GM12878 (cell line): ENCODE measurements at regions not wholly inside any gene's neighbourhood (a gene's known extent, or its start where the extent isn't known, plus 50 kb on each side); places are given as distances from the start of the nearest gene placed in this dataset.

ENCODE experiments used
- ATAC-seq: fragments of 200-7000 bp; cut with Tn5 transposase; 3 replicates; pipeline ENCODE4 v1.9.1; 2020; ENCODE audit warnings: mild to moderate bottlenecking, moderate library complexity
- BruUV-seq: library from RNA; stranded (reverse); fragments of 400-500 nt; replicated peaks from 2 replicates; lab custom pipeline; 2021; lab: Mats Ljungman, UMichigan
- CTCF ChIA-PET: fragments of 300-600 bp; sonication (Branson Sonifier 250); formaldehyde crosslinking; extraction: SDS; loops from one replicate; lab custom pipeline; 2021; ENCODE audit warnings: inconsistent platforms; lab: Yijun Ruan, JAX
- POLR2A ChIA-PET: fragments of 350-600 bp; formaldehyde crosslinking; extraction: SDS; loops from one replicate; lab custom pipeline; 2021; ENCODE audit warnings: inconsistent platforms; lab: Charles Lee
- RAD21 ChIA-PET: fragments of 300-600 bp; sonication (Branson Sonifier 250); formaldehyde crosslinking; loops from one replicate; lab custom pipeline; 2023; ENCODE audit warnings: antibody characterized with exemption; ENCODE audit not compliant: unreplicated experiment; lab: Charles Lee
- SMC1A ChIA-PET: fragments of 300-600 bp; sonication (Branson Sonifier 250); formaldehyde crosslinking; loops from one replicate; lab custom pipeline; 2023; ENCODE audit not compliant: unreplicated experiment, uncharacterized antibody; lab: Charles Lee
- DNase-seq: peaks from one replicate; pipeline ENCODE4 v3.0.0-alpha.2; 2011; ENCODE audit warnings: low read depth, low spot score
- FAIRE-seq: peaks from 3 replicates; lab custom pipeline; 2011; peaks lifted over from hg19 to GRCh38; lab: Jason Lieb, UNC
- H2AFZ ChIP-seq: 2 replicates; pipeline ENCODE4 v1.6.0; 2011; ENCODE audit warnings: low read depth, low read length, control low read depth; ENCODE audit not compliant: control insufficient read depth
- H3K27ac ChIP-seq: 2 replicates; pipeline ENCODE4 v1.5.1; 2011; ENCODE audit warnings: control low read depth; ENCODE audit not compliant: control insufficient read depth, insufficient read depth
- H3K27me3 ChIP-seq, 2 experiments: replicated peaks in 1 of 2; 2 replicates each; pipeline versions ENCODE4 v1.6.0 to v1.6.1; 2011; ENCODE audit warnings: low read length in 1 of 2; ENCODE audit not compliant: control insufficient read depth in 2 of 2, insufficient read depth in 2 of 2
- H3K36me3 ChIP-seq, 2 experiments: 2 replicates each; pipeline ENCODE4 v1.5.1; 2011; ENCODE audit warnings: low read length in 1 of 2; ENCODE audit not compliant: control insufficient read depth in 2 of 2, insufficient read depth in 2 of 2
- H3K4me1 ChIP-seq: 2 replicates; pipeline ENCODE4 v1.6.1; 2011; ENCODE audit warnings: mild to moderate bottlenecking, low read length, moderate library complexity, mixed read lengths; ENCODE audit not compliant: control insufficient read depth, insufficient read depth
- H3K4me2 ChIP-seq: 2 replicates; pipeline ENCODE4 v1.6.0; 2011; ENCODE audit warnings: control low read depth; ENCODE audit not compliant: control insufficient read depth, insufficient read depth
- H3K4me3 ChIP-seq: fragments of 200-600 bp; sonication (generic); 2 replicates; pipeline ENCODE4 v1.5.1; 2016
- H3K79me2 ChIP-seq: 2 replicates; pipeline ENCODE4 v1.6.0; 2011; ENCODE audit warnings: low read length; ENCODE audit not compliant: control insufficient read depth, insufficient read depth
- H3K9ac ChIP-seq: 2 replicates; pipeline ENCODE4 v1.8.0; 2011; ENCODE audit warnings: low read length, control low read depth, mixed read lengths; ENCODE audit not compliant: control insufficient read depth, insufficient read depth
- H3K9me3 ChIP-seq: replicated peaks from 3 replicates; pipeline ENCODE4 v1.5.1; 2011; ENCODE audit warnings: mild to moderate bottlenecking, low read length; ENCODE audit not compliant: control insufficient read depth, insufficient read depth
- H4K20me1 ChIP-seq: 2 replicates; pipeline ENCODE4 v1.6.0; 2011; ENCODE audit not compliant: control insufficient read depth, insufficient read depth
- ASH2L ChIP-seq: fragments of 300-600, 200-600 bp; sonication (generic); IDR thresholded peaks from 2 replicates; pipeline ENCODE4 v1.6.1; 2017; ENCODE audit warnings: low read depth, mild to moderate bottlenecking, borderline replicate concordance
- CBX5 ChIP-seq: sonication (generic); IDR thresholded peaks from 2 replicates; pipeline ENCODE4 v1.6.1; 2016; ENCODE audit warnings: low read depth, moderate library complexity, mild to moderate bottlenecking, inconsistent platforms
- CEBPZ ChIP-seq: fragments of 150-350 bp; IDR thresholded peaks from 2 replicates; pipeline ENCODE4 v1.6.1; 2016; ENCODE audit warnings: low read depth, low read length
- CHD4 ChIP-seq: fragments of 200-600 bp; sonication (generic); IDR thresholded peaks from 2 replicates; pipeline ENCODE4 v1.6.1; 2016; ENCODE audit warnings: mild to moderate bottlenecking
- DPF2 ChIP-seq: fragments of 450-650 bp; IDR thresholded peaks from 2 replicates; pipeline ENCODE4 v1.6.1; 2017; ENCODE audit warnings: mild to moderate bottlenecking
- EGR1 ChIP-seq, 2 experiments: IDR thresholded peaks; 1 replicate in 1 of 2; 2 replicates in 1 of 2; pipeline ENCODE4 v1.6.1; 2011 to 2012; ENCODE audit warnings: low read depth in 2 of 2, low read length in 2 of 2, borderline replicate concordance in 1 of 2, mild to moderate bottlenecking in 1 of 2, moderate library complexity in 1 of 2
- EZH2 ChIP-seq: IDR thresholded peaks from 2 replicates; pipeline ENCODE4 v1.6.1; 2012; ENCODE audit warnings: low read depth, mild to moderate bottlenecking, control low read depth, inconsistent platforms, low read length, borderline replicate concordance; ENCODE audit not compliant: control insufficient read depth
- FOS ChIP-seq: IDR thresholded peaks from 3 replicates; pipeline ENCODE4 v1.6.1; 2011; ENCODE audit warnings: borderline replicate concordance; ENCODE audit not compliant: insufficient read length; ENCODE audit errors: extremely low read depth
- FOXK2 ChIP-seq: fragments of 450-650 bp; IDR thresholded peaks from 2 replicates; pipeline ENCODE4 v1.6.1; 2017; ENCODE audit warnings: mild to moderate bottlenecking, moderate library complexity
- IRF5 ChIP-seq: fragments of 450-650 bp; IDR thresholded peaks from 2 replicates; pipeline ENCODE4 v1.6.1; 2017; ENCODE audit warnings: borderline replicate concordance
- MTA2 ChIP-seq: fragments of 450-650 bp; IDR thresholded peaks from 2 replicates; pipeline ENCODE4 v1.6.1; 2016; ENCODE audit warnings: low read depth, mild to moderate bottlenecking, moderate library complexity
- NBN ChIP-seq: fragments of 450-650 bp; IDR thresholded peaks from 2 replicates; pipeline ENCODE4 v1.6.1; 2016
- NFIC ChIP-seq: IDR thresholded peaks from 2 replicates; pipeline ENCODE4 v1.6.1; 2012; ENCODE audit warnings: low read depth, mild to moderate bottlenecking, inconsistent platforms, low read length, moderate library complexity
- NFXL1 ChIP-seq: fragments of 450-650 bp; IDR thresholded peaks from 2 replicates; pipeline ENCODE4 v1.6.1; 2017; ENCODE audit warnings: antibody characterized with exemption, mild to moderate bottlenecking, borderline replicate concordance
- NR2F1 ChIP-seq: fragments of 450-650 bp; conservative IDR thresholded peaks from 2 replicates; pipeline ENCODE4 v1.6.1; 2017; ENCODE audit warnings: mild to moderate bottlenecking
- PAX5 ChIP-seq: IDR thresholded peaks from 2 replicates; pipeline ENCODE4 v1.6.1; 2011; ENCODE audit warnings: low read depth, low read length, borderline replicate concordance
- SPI1 ChIP-seq: IDR thresholded peaks from 2 replicates; pipeline ENCODE4 v1.6.1; 2011; ENCODE audit warnings: low read depth, mild to moderate bottlenecking, low read length, moderate library complexity, borderline replicate concordance; ENCODE audit not compliant: insufficient read depth
- ZNF207 ChIP-seq: fragments of 450-650 bp; IDR thresholded peaks from 2 replicates; pipeline ENCODE4 v1.6.1; 2014; ENCODE audit warnings: antibody characterized with exemption, mild to moderate bottlenecking, borderline replicate concordance
- ZNF217 ChIP-seq: fragments of 450-650 bp; IDR thresholded peaks from 2 replicates; pipeline ENCODE4 v1.6.1; 2017; ENCODE audit warnings: antibody characterized with exemption, mild to moderate bottlenecking
- ZSCAN29 ChIP-seq: fragments of 450-650 bp; IDR thresholded peaks from 2 replicates; pipeline ENCODE4 v1.6.1; 2017; ENCODE audit warnings: mild to moderate bottlenecking, moderate library complexity
- WGBS: methylation state at CpG from one replicate; pipeline ENCODE4 v1.1.6; 2016; ENCODE audit warnings: low lambda C conversion rate; ENCODE audit not compliant: insufficient replicate concordance, insufficient coverage; ENCODE audit errors: missing lambda C conversion rate; 5-methylcytosine and 5-hydroxymethylcytosine counted together
- in situ Hi-C: fragments of 300-500 bp; cut with MboI; formaldehyde crosslinking; loops from 9 replicates; pipeline ENCODE4 v1.14.3; 2018; ENCODE audit warnings: mixed read lengths
- intact Hi-C: fragments of 100-400 bp; cut with micrococcal nuclease; formaldehyde crosslinking; loops from one replicate; pipeline ENCODE4 v1.14.2; 2022; ENCODE audit not compliant: unreplicated experiment

- DNase-seq (no peak), ATAC-seq (no peak), FAIRE-seq (no peak)
- ChIA-PET POLR2A (no interaction called here), SMC1A (interaction anchor here (1.1 kb wide), 1 partner anchor 152 kb away, joined by 4 read pairs; no protein-coding TSS in a partner anchor), CTCF (no interaction called here), RAD21 (no interaction called here)
- no TSS peak for BruUV-seq
- no peaks in the 10 kb centered on the region for H3K9me3 ChIP-seq
- no peaks in the 10 kb centered on the region for H4K20me1 ChIP-seq
- no peak overlapping the region for H3K4me3 ChIP-seq
- in situ Hi-C loops (no loop called here), intact Hi-C loops (no loop called here)
- H3K27me3 ChIP-seq: peaks cover 0 to 2% of the 10 kb centered on the region in 2 experiments; a peak in 1 of 4 replicates
- H3K4me2 ChIP-seq: no peak overlapping the region
- WGBS: 82% methylated on average over 12 of the region's 12 CpGs
- H2AFZ ChIP-seq: no peak overlapping the region
- H3K27ac ChIP-seq: no peak overlapping the region
- H3K9ac ChIP-seq: no peak overlapping the region
- no peaks in the 10 kb centered on the region for H3K79me2 ChIP-seq
- no peaks in the 10 kb centered on the region for H3K36me3 ChIP-seq
- H3K4me1 ChIP-seq: no peaks in the 10 kb centered on the region
- no peak for TF ChIP-seq IRF5
- TF ChIP-seq NR2F1: no peak
- no peak for TF ChIP-seq EZH2
- TF ChIP-seq DPF2: no peak
- TF ChIP-seq NFXL1: no peak
- TF ChIP-seq NFIC: no peak
- TF ChIP-seq SPI1: no peak
- TF ChIP-seq PAX5: no peak
- no peak for TF ChIP-seq FOS
- no peak for TF ChIP-seq CEBPZ
- TF ChIP-seq ZNF217: no peak
- no peak for TF ChIP-seq ZSCAN29
- no peak for TF ChIP-seq NBN
- no peak for TF ChIP-seq MTA2
- no peak for TF ChIP-seq ZNF207
- no peak for TF ChIP-seq FOXK2
- no peak for TF ChIP-seq EGR1 (IDR thresholded peaks at IDR 0.05; ENCODE audit: borderline replicate concordance in 1 of 2, low read depth in 2 of 2, low read length in 2 of 2)
- TF ChIP-seq CBX5: no peak
- no peak for TF ChIP-seq ASH2L
- no peak for TF ChIP-seq CHD4
Measured at GRCh38 chr2:238642973-238643372, 204.9 kb upstream of the TWIST2 start.
